GM12872 (cell line): ENCODE measurements at regions not wholly inside any gene's neighbourhood (a gene's known extent, or its start where the extent isn't known, plus 50 kb on each side); places are given as distances from the start of the nearest gene placed in this dataset.

ENCODE experiments used
- TF ChIP-seq, protein P1 (sequence below): IDR thresholded peaks from 3 replicates; pipeline ENCODE4 v1.5.1; 2011; ENCODE audit warnings: low read depth, mild to moderate bottlenecking, low read length, moderate library complexity; ENCODE audit not compliant: insufficient read depth

GRCh38 chr2:117603567-117603966 is 210.9 kb upstream of the DDX18 start:
- TF ChIP-seq, protein P1, sequence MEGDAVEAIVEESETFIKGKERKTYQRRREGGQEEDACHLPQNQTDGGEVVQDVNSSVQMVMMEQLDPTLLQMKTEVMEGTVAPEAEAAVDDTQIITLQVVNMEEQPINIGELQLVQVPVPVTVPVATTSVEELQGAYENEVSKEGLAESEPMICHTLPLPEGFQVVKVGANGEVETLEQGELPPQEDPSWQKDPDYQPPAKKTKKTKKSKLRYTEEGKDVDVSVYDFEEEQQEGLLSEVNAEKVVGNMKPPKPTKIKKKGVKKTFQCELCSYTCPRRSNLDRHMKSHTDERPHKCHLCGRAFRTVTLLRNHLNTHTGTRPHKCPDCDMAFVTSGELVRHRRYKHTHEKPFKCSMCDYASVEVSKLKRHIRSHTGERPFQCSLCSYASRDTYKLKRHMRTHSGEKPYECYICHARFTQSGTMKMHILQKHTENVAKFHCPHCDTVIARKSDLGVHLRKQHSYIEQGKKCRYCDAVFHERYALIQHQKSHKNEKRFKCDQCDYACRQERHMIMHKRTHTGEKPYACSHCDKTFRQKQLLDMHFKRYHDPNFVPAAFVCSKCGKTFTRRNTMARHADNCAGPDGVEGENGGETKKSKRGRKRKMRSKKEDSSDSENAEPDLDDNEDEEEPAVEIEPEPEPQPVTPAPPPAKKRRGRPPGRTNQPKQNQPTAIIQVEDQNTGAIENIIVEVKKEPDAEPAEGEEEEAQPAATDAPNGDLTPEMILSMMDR, result no peak

GRCh38 chr2:117607202-117607601 is 207.3 kb upstream of the DDX18 start:
- TF ChIP-seq, protein P1, result no peak

GRCh38 chr2:117613101-117613500 is 201.4 kb upstream of the DDX18 start:
- TF ChIP-seq, protein P1, result no peak

- TF ChIP-seq, protein P1, result no peak
Measured at GRCh38 chr2:117614296-117614695, 200.2 kb upstream of the DDX18 start.

DNA sequence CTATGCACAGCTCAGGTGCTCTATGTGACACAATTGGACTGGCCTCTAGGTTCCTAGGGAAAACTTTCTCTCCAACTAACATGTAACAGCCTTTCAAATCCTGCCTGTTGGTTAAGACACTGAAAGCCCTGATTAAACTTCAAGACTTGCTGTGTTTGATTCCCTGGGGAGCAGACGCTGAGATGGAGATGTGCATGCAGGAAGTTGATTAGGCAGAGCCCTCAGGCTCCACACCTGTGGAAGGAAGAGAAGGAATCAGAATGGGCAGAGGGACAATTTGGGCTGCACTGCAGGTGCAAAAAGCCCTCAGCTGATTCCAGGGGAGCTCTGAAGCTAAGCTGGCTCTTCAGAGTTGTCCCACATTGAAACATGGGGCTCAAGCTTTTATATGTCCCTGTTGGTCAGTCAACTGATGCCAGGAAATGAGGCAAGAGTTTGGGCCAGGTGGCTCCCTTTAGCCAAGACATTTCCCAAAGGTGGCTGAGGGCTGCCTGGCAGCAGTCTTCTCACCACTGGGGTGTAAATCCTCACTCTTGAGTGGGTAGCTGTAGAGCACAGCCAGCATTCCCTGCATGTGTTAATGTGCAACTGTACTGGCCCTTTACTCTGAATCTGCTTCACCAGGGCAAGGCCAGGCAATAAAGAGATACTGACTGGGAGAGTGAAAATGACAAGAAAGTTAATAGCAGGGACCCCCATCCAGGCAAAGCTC is 199.5 kb upstream of the DDX18 start:
- TF ChIP-seq, protein P1, result no peak

DNA sequence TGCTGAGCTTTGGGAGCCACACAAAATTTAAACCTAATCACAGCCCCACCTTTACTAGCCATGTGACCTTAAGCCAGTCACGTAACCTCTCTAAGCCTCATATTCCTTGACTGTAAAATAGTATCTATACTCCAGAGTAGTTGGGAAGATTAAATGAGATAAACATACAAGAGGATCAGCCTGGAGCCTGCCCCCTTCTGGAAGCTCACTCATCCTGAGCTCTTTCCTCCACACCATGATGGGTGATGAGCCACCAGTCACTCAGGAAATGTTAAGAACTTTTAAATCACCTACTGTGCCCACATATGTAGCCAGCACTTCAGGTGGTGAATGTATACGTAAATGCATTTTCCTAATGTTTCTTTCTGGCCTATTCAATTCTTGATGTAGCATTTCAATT is 195.9 kb upstream of the DDX18 start:
- TF ChIP-seq, protein P1, result no peak

- TF ChIP-seq, protein P1, result no peak
Measured at GRCh38 chr2:117621326-117621725, 193.2 kb upstream of the DDX18 start.
